CD4-positive, alpha-beta memory T cell (primary cell): ENCODE measurements at regions not wholly inside any gene's neighbourhood (a gene's known extent, or its start where the extent isn't known, plus 50 kb on each side); places are given as distances from the start of the nearest gene placed in this dataset.
A peak's percentile ranks its signal among the peaks of the same experiment; 100 is the strongest.

ENCODE experiments used
- CTCF ChIA-PET: fragments of 350-600 bp; sonication (Branson Sonifier 250); formaldehyde crosslinking; loops from one replicate; lab custom pipeline; 2021; ENCODE audit warnings: inconsistent platforms; ENCODE audit not compliant: partially characterized antibody; lab: Charles Lee
- POLR2A ChIA-PET: fragments of 350-600 bp; sonication (Branson Sonifier 250); formaldehyde crosslinking; loops from one replicate; lab custom pipeline; 2021; ENCODE audit not compliant: partially characterized antibody; lab: Charles Lee
- DNase-seq, 5 donors: peaks; one replicate each; pipeline versions ENCODE4 v3.0.0 to v3.0.0-alpha.2; 2020 to 2022; ENCODE audit warnings: mixed read lengths in 1 of 5
- H3K27ac ChIP-seq: one replicate; pipeline ENCODE4 v1.7.0; 2013; ENCODE audit warnings: low read depth, low read length
- H3K27me3 ChIP-seq: 2 replicates; pipeline ENCODE4 v1.7.0; 2013; ENCODE audit warnings: mild to moderate bottlenecking, low read length, moderate library complexity; ENCODE audit not compliant: insufficient read depth
- H3K36me3 ChIP-seq: 2 replicates; pipeline ENCODE4 v1.7.0; 2013; ENCODE audit warnings: mild to moderate bottlenecking, low read length, moderate library complexity; ENCODE audit not compliant: insufficient read depth
- H3K4me1 ChIP-seq: 2 replicates; pipeline ENCODE4 v1.7.0; 2013; ENCODE audit warnings: mild to moderate bottlenecking, low read length, moderate library complexity; ENCODE audit not compliant: insufficient read depth
- H3K4me3 ChIP-seq, 2 donors: one replicate each; pipeline ENCODE4 v1.7.0; 2013; ENCODE audit warnings: low read length in 2 of 2, mild to moderate bottlenecking in 1 of 2
- H3K9me3 ChIP-seq, 2 donors: one replicate each; pipeline ENCODE4 v1.7.0; 2013; ENCODE audit warnings: low read length in 2 of 2, control low read depth in 1 of 2; ENCODE audit not compliant: control insufficient read depth in 1 of 2
- H3K27ac Mint-ChIP-seq, 7 donors: one replicate each; pipeline ENCODE4 v1.8.0; 2020 to 2021; ENCODE audit warnings: mixed read lengths in 7 of 7, mild to moderate bottlenecking in 6 of 7, inconsistent platforms in 3 of 7, moderate library complexity in 3 of 7
- H3K27me3 Mint-ChIP-seq, 2 donors: one replicate each; pipeline ENCODE4 v1.8.0; 2020 to 2021; ENCODE audit warnings: mixed read lengths in 2 of 2
- H3K36me3 Mint-ChIP-seq, 2 donors: one replicate each; pipeline ENCODE4 v1.8.0; 2020 to 2021; ENCODE audit warnings: mixed read lengths in 2 of 2, inconsistent platforms in 1 of 2, mild to moderate bottlenecking in 1 of 2
- H3K4me1 Mint-ChIP-seq, 4 donors: one replicate each; pipeline ENCODE4 v1.8.0; 2020 to 2021; ENCODE audit warnings: mixed read lengths in 4 of 4, mild to moderate bottlenecking in 1 of 4
- H3K4me3 Mint-ChIP-seq, 8 donors: one replicate each; pipeline ENCODE4 v1.8.0; 2020 to 2021; ENCODE audit warnings: mixed read lengths in 8 of 8, mild to moderate bottlenecking in 7 of 8, moderate library complexity in 6 of 8, inconsistent platforms in 3 of 8
- H3K9me3 Mint-ChIP-seq, 8 donors: one replicate each; pipeline ENCODE4 v1.8.0; 2020 to 2021; ENCODE audit warnings: mixed read lengths in 8 of 8, mild to moderate bottlenecking in 5 of 8, inconsistent platforms in 3 of 8, moderate library complexity in 1 of 8
- intact Hi-C: fragments of 100-400 bp; cut with micrococcal nuclease; formaldehyde crosslinking; loops from one replicate; pipeline ENCODE4 v1.15.1; 2023

DNA sequence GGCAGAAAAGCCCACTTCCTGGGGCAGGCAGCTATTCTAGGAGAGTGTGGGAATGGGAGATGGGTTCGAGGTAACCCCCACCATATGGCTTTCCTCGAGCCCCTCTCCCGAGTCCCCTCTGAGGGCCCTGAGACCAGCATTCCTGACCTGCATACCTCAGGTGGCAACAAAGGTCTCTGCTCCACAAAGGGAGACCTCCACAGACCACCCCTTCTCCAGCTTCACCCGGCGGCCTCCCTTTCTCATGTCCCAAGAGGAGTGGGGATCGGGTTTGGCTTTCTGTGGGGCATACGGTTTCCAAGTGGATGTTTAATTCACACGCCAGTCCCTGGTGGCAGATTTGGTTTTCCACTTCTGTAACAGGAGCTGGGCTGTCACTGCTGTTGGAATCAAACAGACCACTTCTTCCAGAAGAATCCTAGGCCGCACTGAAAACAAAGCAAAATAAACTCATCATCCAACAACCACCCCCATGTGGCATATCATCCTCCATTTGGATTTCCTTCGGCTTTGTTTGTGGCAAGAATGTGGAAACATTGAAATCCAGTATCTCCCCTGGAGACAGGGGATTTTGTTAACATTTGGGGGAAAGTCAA is 83.2 kb downstream of the DLL1 start:
- H3K9me3 ChIP-seq: no peaks in the 10 kb centered on the region
- H3K27me3 Mint-ChIP-seq: peaks cover 4% of the 10 kb centered on the region in 2 donors
- no peaks in the 10 kb centered on the region for H3K4me1 Mint-ChIP-seq
- H3K36me3 Mint-ChIP-seq: peaks cover 0 to 5% of the 10 kb centered on the region in 2 donors
- intact Hi-C loops: no loop called here
- H3K27me3 ChIP-seq: no peaks in the 10 kb centered on the region
- ChIA-PET POLR2A (no interaction called here), CTCF (no interaction called here)
- no peak overlapping the region for H3K4me3 ChIP-seq
- H3K9me3 Mint-ChIP-seq: peaks cover 0 to 13% (median 7%) of the 10 kb centered on the region in 8 donors
- H3K27ac Mint-ChIP-seq: no peak overlapping the region
- no peaks in the 10 kb centered on the region for H3K36me3 ChIP-seq
- H3K4me1 ChIP-seq: no peaks in the 10 kb centered on the region
- DNase-seq: no peak
- no peak overlapping the region for H3K27ac ChIP-seq
- no peak overlapping the region for H3K4me3 Mint-ChIP-seq

DNA sequence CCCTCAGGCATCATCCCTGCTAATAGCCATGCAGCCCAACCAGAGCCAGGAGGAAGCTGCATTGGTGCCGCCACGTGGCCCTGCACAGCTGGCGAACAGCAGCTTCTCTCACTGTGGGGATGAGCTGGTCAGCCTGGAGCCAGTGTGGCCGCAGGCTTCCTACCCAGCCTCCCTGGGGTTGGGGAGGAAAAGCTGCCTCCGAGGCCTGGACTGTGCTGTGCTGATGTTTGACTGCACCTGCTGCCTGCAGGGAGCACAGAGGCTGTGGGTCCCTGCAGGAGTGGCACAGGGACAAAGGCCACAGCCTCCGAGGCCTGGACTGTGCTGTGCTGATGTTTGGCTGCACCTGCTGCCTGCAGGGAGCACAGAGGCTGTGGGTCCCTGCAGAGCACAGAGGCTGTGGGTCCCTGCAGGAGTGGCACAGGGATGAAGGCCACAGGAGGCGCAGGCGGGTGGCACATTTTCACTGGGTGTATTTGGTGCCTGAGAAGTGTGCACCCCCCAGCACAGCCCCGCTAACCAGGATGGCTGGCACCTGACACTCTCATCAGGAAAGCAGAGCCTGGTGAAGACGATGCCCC is 83.9 kb downstream of the DLL1 start:
- no peak overlapping the region for H3K4me3 Mint-ChIP-seq
- H3K4me1 Mint-ChIP-seq: no peaks in the 10 kb centered on the region
- no peak for DNase-seq

DNA sequence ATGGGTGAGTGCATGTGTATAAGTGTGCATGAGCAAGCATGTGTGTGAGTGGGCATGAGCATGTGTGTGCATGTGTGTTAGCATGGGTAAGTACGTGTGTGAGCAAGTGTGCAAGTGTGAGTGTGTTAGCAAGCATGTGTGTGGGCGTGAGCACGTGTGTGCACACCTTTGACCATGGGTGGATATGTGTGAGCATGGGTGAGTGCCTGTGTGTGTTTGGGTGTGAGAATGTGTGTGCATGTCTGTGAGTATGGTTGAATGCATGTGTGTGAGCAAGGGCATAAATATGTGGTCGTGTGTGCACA is 84.6 kb downstream of the DLL1 start:
- peaks cover 0 to 14% (median 7%) of the 10 kb centered on the region in 8 donors for H3K9me3 Mint-ChIP-seq
- Histone ChIP-seq H3K9me3 (no peaks in the 10 kb centered on the region), H3K27me3 (no peaks in the 10 kb centered on the region), H3K4me3 (no peak overlapping the region), H3K36me3 (no peaks in the 10 kb centered on the region), H3K4me1 (no peaks in the 10 kb centered on the region), H3K27ac (no peak overlapping the region)
- H3K27me3 Mint-ChIP-seq: peaks cover 4% of the 10 kb centered on the region in 2 donors
- intact Hi-C loops: no loop called here
- no peak overlapping the region for H3K27ac Mint-ChIP-seq
- DNase-seq: no peak
- no peak overlapping the region for H3K4me3 Mint-ChIP-seq
- no peaks in the 10 kb centered on the region for H3K4me1 Mint-ChIP-seq
- POLR2A ChIA-PET: no interaction called here
- peaks cover 0 to 5% of the 10 kb centered on the region in 2 donors for H3K36me3 Mint-ChIP-seq
- CTCF ChIA-PET: no interaction called here

More for the DNA sequence above, 83.9 kb downstream of the DLL1 start:
- POLR2A ChIA-PET: no interaction called here
- H3K36me3 ChIP-seq: no peaks in the 10 kb centered on the region
- CTCF ChIA-PET: no interaction called here
- H3K27me3 ChIP-seq: no peaks in the 10 kb centered on the region
- no peak overlapping the region for H3K27ac ChIP-seq
- Mint-ChIP-seq H3K27me3 (peaks cover 4% of the 10 kb centered on the region in 2 donors), H3K27ac (no peak overlapping the region), H3K9me3 (peaks cover 0 to 14% (median 7%) of the 10 kb centered on the region in 8 donors), H3K36me3 (peaks cover 0 to 5% of the 10 kb centered on the region in 2 donors)
- no peak overlapping the region for H3K4me3 ChIP-seq
- intact Hi-C loops: no loop called here
- no peaks in the 10 kb centered on the region for H3K9me3 ChIP-seq
- H3K4me1 ChIP-seq: no peaks in the 10 kb centered on the region

DNA sequence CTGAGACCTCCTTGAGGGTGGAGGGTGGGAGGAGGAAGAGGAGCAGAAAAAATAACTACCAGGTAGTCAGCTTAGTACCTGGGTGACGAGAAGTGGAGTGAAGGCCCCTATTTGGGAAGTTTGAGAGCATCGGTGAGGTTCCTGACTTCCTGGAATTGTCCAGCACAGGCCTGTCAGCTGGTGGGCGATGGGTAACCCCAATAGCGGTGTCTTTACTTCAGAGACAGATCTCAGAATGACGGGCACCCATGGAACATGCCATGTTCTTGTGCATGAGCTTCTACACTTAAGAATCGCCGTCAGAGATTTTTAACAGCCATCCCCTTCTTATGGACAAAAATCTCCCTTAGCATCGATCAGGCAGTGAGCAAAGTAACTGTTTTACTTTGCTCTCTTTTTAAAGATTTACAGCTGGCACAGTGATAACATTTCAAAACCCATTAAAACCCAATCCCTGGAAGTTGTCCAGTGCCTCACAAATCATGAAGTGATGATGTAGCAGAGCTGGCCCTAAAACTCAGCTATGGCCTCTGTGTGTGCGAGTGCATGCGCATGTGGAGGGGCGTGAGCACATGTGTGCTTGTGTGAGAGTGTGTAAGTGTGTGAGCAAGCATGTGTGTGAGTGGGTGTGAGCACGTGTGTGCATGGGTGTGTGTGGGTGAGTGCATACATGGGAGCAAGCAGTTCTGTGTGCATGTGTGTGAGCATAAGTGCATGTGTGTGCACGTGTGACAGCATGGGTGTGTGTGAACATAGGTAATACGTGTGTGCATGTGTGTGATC is 85.2 kb downstream of the DLL1 start:
- POLR2A ChIA-PET: no interaction called here
- CTCF ChIA-PET: no interaction called here

DNA sequence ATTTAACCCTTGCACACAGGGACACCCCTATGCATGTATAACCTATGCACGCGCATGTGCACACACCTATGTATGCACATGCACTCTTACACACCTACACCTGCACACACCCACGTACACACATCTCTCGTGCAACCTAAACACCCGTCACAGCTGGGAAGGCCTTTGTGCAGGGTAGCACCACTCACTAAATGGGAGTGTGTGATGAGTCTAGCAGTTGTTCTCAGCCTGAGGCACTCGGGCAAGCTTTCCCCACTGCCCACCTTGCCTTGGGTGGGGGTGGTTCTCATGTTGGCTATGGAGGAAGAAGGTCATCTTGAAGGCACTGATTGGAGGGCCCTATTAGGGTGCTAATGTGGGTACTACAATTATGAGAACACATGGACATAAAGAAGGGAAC is 85.8 kb downstream of the DLL1 start:
- ChIA-PET POLR2A (no interaction called here), CTCF (no interaction called here)
- no peaks in the 10 kb centered on the region for H3K4me1 ChIP-seq
- no peak for DNase-seq
- no peak overlapping the region for H3K27ac ChIP-seq
- no peak overlapping the region for H3K4me3 ChIP-seq
- peaks cover 0 to 5% of the 10 kb centered on the region in 2 donors for H3K36me3 Mint-ChIP-seq
- H3K27ac Mint-ChIP-seq: no peak overlapping the region
- H3K4me3 Mint-ChIP-seq: no peak overlapping the region
- no peaks in the 10 kb centered on the region for H3K36me3 ChIP-seq
- H3K27me3 ChIP-seq: no peaks in the 10 kb centered on the region
- intact Hi-C loops: no loop called here
- peaks cover 0 to 14% (median 7%) of the 10 kb centered on the region in 8 donors for H3K9me3 Mint-ChIP-seq
- no peaks in the 10 kb centered on the region for H3K4me1 Mint-ChIP-seq
- peaks cover 0 to 4% of the 10 kb centered on the region in 2 donors for H3K27me3 Mint-ChIP-seq
- H3K9me3 ChIP-seq: no peaks in the 10 kb centered on the region

More for the DNA sequence above, 85.2 kb downstream of the DLL1 start:
- Mint-ChIP-seq H3K27ac (no peak overlapping the region), H3K9me3 (peaks cover 0 to 14% (median 7%) of the 10 kb centered on the region in 8 donors), H3K27me3 (peaks cover 4% of the 10 kb centered on the region in 2 donors), H3K4me3 (no peak overlapping the region), H3K36me3 (peaks cover 0 to 5% of the 10 kb centered on the region in 2 donors), H3K4me1 (no peaks in the 10 kb centered on the region)
- intact Hi-C loops: no loop called here
- DNase-seq: no peak
- Histone ChIP-seq H3K27ac (no peak overlapping the region), H3K36me3 (no peaks in the 10 kb centered on the region), H3K4me3 (no peak overlapping the region), H3K9me3 (no peaks in the 10 kb centered on the region), H3K27me3 (no peaks in the 10 kb centered on the region), H3K4me1 (no peaks in the 10 kb centered on the region)

DNA sequence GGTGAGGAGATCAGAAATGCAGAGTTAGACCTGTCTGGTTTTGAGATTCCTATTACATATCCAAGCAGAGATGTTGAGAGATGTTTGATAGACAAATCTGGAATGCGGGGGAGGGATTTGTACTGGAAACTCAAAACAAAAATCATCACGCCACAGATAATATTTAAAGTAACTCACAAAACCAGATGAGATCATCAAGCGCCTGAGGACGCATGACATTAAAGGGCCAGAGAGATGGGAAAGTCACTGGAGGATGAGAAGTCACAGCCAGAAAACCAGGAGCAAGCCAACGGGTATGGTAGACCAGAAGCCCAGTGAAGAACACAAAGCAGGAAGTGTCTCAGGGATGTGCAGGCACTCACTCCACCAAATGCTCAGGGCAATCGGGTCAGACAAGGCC is 87.7 kb downstream of the DLL1 start:
- intact Hi-C loops: no loop called here
- no peaks in the 10 kb centered on the region for H3K4me1 Mint-ChIP-seq
- no peak for DNase-seq
- H3K27ac Mint-ChIP-seq: no peak overlapping the region
- peaks cover 0 to 14% (median 7%) of the 10 kb centered on the region in 8 donors for H3K9me3 Mint-ChIP-seq
- ChIA-PET POLR2A (no interaction called here), CTCF (no interaction called here)
- no peaks in the 10 kb centered on the region for H3K36me3 ChIP-seq
- no peaks in the 10 kb centered on the region for H3K9me3 ChIP-seq
- H3K27me3 ChIP-seq: no peaks in the 10 kb centered on the region
- H3K36me3 Mint-ChIP-seq: peaks cover 0 to 5% of the 10 kb centered on the region in 2 donors
- H3K27me3 Mint-ChIP-seq: peaks cover 1 to 4% of the 10 kb centered on the region in 2 donors
- H3K4me3 Mint-ChIP-seq: no peak overlapping the region
- no peak overlapping the region for H3K4me3 ChIP-seq
- H3K4me1 ChIP-seq: no peaks in the 10 kb centered on the region
- no peak overlapping the region for H3K27ac ChIP-seq

DNA sequence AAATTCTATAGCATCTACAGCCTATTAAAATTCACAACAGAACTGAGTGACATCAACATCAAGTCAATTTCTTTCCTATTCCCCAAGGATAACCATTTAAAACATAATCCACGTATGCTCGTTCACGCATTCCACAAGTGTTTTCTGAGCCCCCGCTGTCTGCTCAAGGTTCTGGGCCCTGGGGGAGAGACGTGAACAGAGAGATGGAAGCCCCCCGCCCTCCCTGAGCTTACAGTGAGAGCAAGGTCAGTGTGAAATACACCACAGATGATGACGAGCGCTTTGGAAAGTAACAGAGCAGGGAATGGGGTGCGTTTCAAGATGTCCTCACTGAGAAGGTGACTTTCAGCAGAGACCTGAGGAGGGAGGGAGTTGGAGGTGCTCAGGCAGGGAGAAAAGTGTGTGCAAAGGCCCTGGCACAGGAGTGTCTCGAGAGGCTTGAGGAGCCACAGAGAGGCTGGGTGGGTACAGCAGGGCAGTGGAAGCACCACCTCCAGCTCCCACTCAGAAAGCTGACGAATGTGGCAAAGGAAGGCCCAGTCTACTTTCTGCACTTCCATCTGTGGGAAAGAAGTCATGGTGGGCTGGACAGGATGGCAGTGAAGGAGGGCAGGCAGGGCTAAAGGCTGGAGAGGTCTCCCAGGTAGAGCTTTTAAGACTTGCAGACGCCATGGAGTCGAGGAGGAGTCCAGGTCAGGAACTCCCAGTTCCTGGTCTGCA is 88.3 kb downstream of the DLL1 start:
- CTCF ChIA-PET: no interaction called here
- DNase-seq: no peak
- H3K4me3 ChIP-seq: no peak overlapping the region

More for the DNA sequence above, 88.3 kb downstream of the DLL1 start:
- H3K9me3 Mint-ChIP-seq: peaks cover 0 to 14% (median 9%) of the 10 kb centered on the region in 8 donors
- no peak overlapping the region for H3K27ac ChIP-seq
- H3K36me3 ChIP-seq: no peaks in the 10 kb centered on the region
- no peaks in the 10 kb centered on the region for H3K4me1 Mint-ChIP-seq
- peaks cover 0 to 5% of the 10 kb centered on the region in 2 donors for H3K36me3 Mint-ChIP-seq
- intact Hi-C loops: no loop called here
- H3K27me3 ChIP-seq: no peaks in the 10 kb centered on the region
- no peaks in the 10 kb centered on the region for H3K9me3 ChIP-seq
- no peaks in the 10 kb centered on the region for H3K4me1 ChIP-seq
- peaks cover 1 to 4% of the 10 kb centered on the region in 2 donors for H3K27me3 Mint-ChIP-seq
- no peak overlapping the region for H3K4me3 Mint-ChIP-seq
- H3K27ac Mint-ChIP-seq: peak overlapping the region in 1 of 7 donors; percentile 48
- POLR2A ChIA-PET: no interaction called here
